CD14-positive monocyte (primary cell): ENCODE measurements at regions not wholly inside any gene's neighbourhood (a gene's known extent, or its start where the extent isn't known, plus 50 kb on each side); places are given as distances from the start of the nearest gene placed in this dataset.

Source experiments
- DNase-seq, 3 donors: peaks; one replicate each; pipeline ENCODE4 v3.0.0-alpha.2; 2011 to 2022
- H2AFZ ChIP-seq: 2 replicates; pipeline ENCODE4 v1.6.0; 2012; ENCODE audit warnings: mild to moderate bottlenecking, low read depth, low read length, inconsistent platforms; ENCODE audit not compliant: insufficient read depth, poor library complexity, severe bottlenecking
- H3K27ac ChIP-seq, 2 donors: 1 replicate in 1 of 2; 2 replicates in 1 of 2; pipeline ENCODE4 v1.5.1; 2012 to 2013; ENCODE audit warnings: low read length in 2 of 2, control low read depth in 1 of 2, inconsistent platforms in 1 of 2, low read depth in 1 of 2, mild to moderate bottlenecking in 1 of 2
- H3K27me3 ChIP-seq, 2 donors: one replicate each; pipeline versions ENCODE4 v1.6.0 to v1.6.1; 2011 to 2013; ENCODE audit warnings: low read length in 2 of 2; ENCODE audit not compliant: control insufficient read depth in 2 of 2, insufficient read depth in 2 of 2
- H3K36me3 ChIP-seq, 2 donors: replicated peaks in 1 of 2; 1 replicate in 1 of 2; 2 replicates in 1 of 2; pipeline versions ENCODE4 v1.5.1 to v1.6.1; 2012 to 2013; ENCODE audit warnings: low read length in 2 of 2, control low read depth in 1 of 2, inconsistent platforms in 1 of 2, mild to moderate bottlenecking in 1 of 2; ENCODE audit not compliant: insufficient read depth in 2 of 2, control insufficient read depth in 1 of 2
- H3K4me1 ChIP-seq, 2 donors: 1 replicate in 1 of 2; 2 replicates in 1 of 2; pipeline versions ENCODE4 v1.5.1 to v1.6.1; 2012 to 2013; ENCODE audit warnings: low read length in 2 of 2, control low read depth in 1 of 2, inconsistent platforms in 1 of 2, mild to moderate bottlenecking in 1 of 2, moderate library complexity in 1 of 2; ENCODE audit not compliant: insufficient read depth in 2 of 2, control insufficient read depth in 1 of 2
- H3K4me2 ChIP-seq: replicated peaks from 2 replicates; pipeline ENCODE3; 2012; ENCODE audit warnings: low read length, moderate library complexity, mild to moderate bottlenecking; ENCODE audit not compliant: poor library complexity, severe bottlenecking; ENCODE audit errors: extremely low read depth
- H3K4me3 ChIP-seq, 3 experiments: fragments of 200-600 bp in 1 of 3; sonication (generic) in 1 of 3; replicated peaks in 1 of 3; 1 replicate in 2 of 3; 2 replicates in 1 of 3; pipeline ENCODE4 v1.5.1; 2011 to 2013; ENCODE audit warnings: low read length in 3 of 3, mild to moderate bottlenecking in 3 of 3, control low read depth in 2 of 3, low read depth in 2 of 3, inconsistent platforms in 1 of 3, moderate library complexity in 1 of 3
- H3K79me2 ChIP-seq: 2 replicates; pipeline ENCODE4 v1.6.0; 2012; ENCODE audit warnings: mild to moderate bottlenecking, control low read depth, inconsistent platforms, low read length, moderate library complexity; ENCODE audit not compliant: insufficient read depth
- H3K9ac ChIP-seq: 2 replicates; pipeline ENCODE4 v1.6.0; 2017; ENCODE audit warnings: low read length, mild to moderate bottlenecking; ENCODE audit not compliant: insufficient read depth, poor library complexity, severe bottlenecking
- H3K9me3 ChIP-seq, 2 donors: replicated peaks in 1 of 2; 1 replicate in 1 of 2; 2 replicates in 1 of 2; pipeline versions ENCODE4 v1.5.1 to v1.6.1; 2012 to 2013; ENCODE audit warnings: low read length in 2 of 2, control low read depth in 1 of 2; ENCODE audit not compliant: control insufficient read depth in 1 of 2, insufficient read depth in 1 of 2
- H4K20me1 ChIP-seq: 2 replicates; pipeline ENCODE4 v1.6.0; 2012; ENCODE audit warnings: mild to moderate bottlenecking, low read length, control low read depth, moderate library complexity; ENCODE audit not compliant: insufficient read depth
- H3K27ac Mint-ChIP-seq, 7 donors: one replicate each; pipeline ENCODE4 v1.8.0; 2020; ENCODE audit warnings: mild to moderate bottlenecking in 7 of 7, mixed read lengths in 7 of 7, moderate library complexity in 6 of 7, inconsistent platforms in 2 of 7
- H3K27me3 Mint-ChIP-seq, 3 donors: one replicate each; pipeline ENCODE4 v1.8.0; 2021 to 2022; ENCODE audit warnings: low read depth in 3 of 3, mild to moderate bottlenecking in 3 of 3, mixed read lengths in 3 of 3, moderate library complexity in 3 of 3, inconsistent platforms in 1 of 3
- H3K36me3 Mint-ChIP-seq, 2 donors: one replicate each; pipeline ENCODE4 v1.8.0; 2020; ENCODE audit warnings: mixed read lengths in 2 of 2, inconsistent platforms in 1 of 2, mild to moderate bottlenecking in 1 of 2
- H3K4me1 Mint-ChIP-seq: one replicate; pipeline ENCODE4 v1.8.0; 2020; ENCODE audit warnings: mild to moderate bottlenecking, mixed read lengths
- H3K4me3 Mint-ChIP-seq, 2 donors: one replicate each; pipeline ENCODE4 v1.8.0; 2020; ENCODE audit warnings: mild to moderate bottlenecking in 2 of 2, mixed read lengths in 2 of 2, moderate library complexity in 1 of 2
- H3K9me3 Mint-ChIP-seq, 7 donors: one replicate each; pipeline ENCODE4 v1.8.0; 2020 to 2022; ENCODE audit warnings: mixed read lengths in 7 of 7, mild to moderate bottlenecking in 6 of 7, moderate library complexity in 6 of 7, inconsistent platforms in 2 of 7
- WGBS: methylation state at CpG from one replicate; pipeline ENCODE4 v1.1.5; 2013; ENCODE audit warnings: missing lambda C conversion rate; ENCODE audit not compliant: insufficient coverage; 5-methylcytosine and 5-hydroxymethylcytosine counted together
- intact Hi-C, 2 donors: fragments of 100-400 bp; cut with micrococcal nuclease; formaldehyde crosslinking; loops; one replicate each; pipeline versions ENCODE4 v1.15.0 to v1.15.1; 2023
- TF ChIP-seq, protein P1 (sequence below): fragments of 200-600 bp; IDR thresholded peaks from one replicate; pipeline ENCODE4 v1.8.0; 2022; ENCODE audit warnings: antibody characterized with exemption, mild to moderate bottlenecking

DNA sequence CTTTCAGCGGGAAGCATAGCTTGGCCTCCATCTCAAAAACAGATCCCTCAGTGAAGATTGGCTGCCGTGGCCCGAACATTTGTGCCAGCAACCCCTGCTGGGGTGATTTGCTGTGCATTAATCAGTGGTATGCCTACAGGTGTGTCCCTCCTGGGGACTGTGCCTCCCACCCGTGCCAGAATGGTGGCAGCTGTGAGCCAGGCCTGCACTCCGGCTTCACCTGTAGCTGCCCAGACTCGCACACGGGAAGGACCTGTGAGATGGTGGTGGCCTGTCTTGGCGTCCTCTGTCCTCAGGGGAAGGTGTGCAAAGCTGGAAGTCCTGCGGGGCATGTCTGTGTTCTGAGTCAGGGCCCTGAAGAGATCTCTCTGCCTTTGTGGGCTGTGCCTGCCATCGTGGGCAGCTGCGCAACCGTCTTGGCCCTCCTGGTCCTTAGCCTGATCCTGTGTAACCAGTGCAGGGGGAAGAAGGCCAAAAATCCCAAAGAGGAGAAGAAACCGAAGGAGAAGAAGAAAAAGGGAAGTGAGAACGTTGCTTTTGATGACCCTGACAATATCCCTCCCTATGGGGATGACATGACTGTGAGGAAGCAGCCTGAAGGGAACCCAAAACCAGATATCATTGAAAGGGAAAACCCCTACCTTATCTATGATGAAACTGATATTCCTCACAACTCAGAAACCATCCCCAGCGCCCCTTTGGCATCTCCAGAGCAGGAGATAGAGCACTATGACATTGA, 175.4 kb downstream of the FAT4 start:
- Histone ChIP-seq H3K79me2 (no peaks in the 10 kb centered on the region), H2AFZ (no peak overlapping the region), H3K4me2 (no peak overlapping the region), H3K4me3 (no peak overlapping the region), H3K4me1 (no peaks in the 10 kb centered on the region), H3K36me3 (no peaks in the 10 kb centered on the region), H3K9me3 (peaks cover 9 to 17% of the 10 kb centered on the region in 2 donors), H4K20me1 (no peaks in the 10 kb centered on the region), H3K27me3 (no peaks in the 10 kb centered on the region), H3K27ac (no peak overlapping the region), H3K9ac (no peak overlapping the region)
- H3K4me3 Mint-ChIP-seq: no peak overlapping the region
- TF ChIP-seq, protein P1, sequence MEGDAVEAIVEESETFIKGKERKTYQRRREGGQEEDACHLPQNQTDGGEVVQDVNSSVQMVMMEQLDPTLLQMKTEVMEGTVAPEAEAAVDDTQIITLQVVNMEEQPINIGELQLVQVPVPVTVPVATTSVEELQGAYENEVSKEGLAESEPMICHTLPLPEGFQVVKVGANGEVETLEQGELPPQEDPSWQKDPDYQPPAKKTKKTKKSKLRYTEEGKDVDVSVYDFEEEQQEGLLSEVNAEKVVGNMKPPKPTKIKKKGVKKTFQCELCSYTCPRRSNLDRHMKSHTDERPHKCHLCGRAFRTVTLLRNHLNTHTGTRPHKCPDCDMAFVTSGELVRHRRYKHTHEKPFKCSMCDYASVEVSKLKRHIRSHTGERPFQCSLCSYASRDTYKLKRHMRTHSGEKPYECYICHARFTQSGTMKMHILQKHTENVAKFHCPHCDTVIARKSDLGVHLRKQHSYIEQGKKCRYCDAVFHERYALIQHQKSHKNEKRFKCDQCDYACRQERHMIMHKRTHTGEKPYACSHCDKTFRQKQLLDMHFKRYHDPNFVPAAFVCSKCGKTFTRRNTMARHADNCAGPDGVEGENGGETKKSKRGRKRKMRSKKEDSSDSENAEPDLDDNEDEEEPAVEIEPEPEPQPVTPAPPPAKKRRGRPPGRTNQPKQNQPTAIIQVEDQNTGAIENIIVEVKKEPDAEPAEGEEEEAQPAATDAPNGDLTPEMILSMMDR: no peak
- no peaks in the 10 kb centered on the region for H3K36me3 Mint-ChIP-seq
- intact Hi-C loops: no loop called here
- H3K27me3 Mint-ChIP-seq: peaks cover 0 to 2% (median 0%) of the 10 kb centered on the region in 3 donors
- no peaks in the 10 kb centered on the region for H3K4me1 Mint-ChIP-seq
- peaks cover 6 to 11% (median 7%) of the 10 kb centered on the region in 7 donors for H3K9me3 Mint-ChIP-seq
- WGBS: 87% methylated on average over 10 of the region's 15 CpGs
- no peak for DNase-seq
- no peak overlapping the region for H3K27ac Mint-ChIP-seq

DNA sequence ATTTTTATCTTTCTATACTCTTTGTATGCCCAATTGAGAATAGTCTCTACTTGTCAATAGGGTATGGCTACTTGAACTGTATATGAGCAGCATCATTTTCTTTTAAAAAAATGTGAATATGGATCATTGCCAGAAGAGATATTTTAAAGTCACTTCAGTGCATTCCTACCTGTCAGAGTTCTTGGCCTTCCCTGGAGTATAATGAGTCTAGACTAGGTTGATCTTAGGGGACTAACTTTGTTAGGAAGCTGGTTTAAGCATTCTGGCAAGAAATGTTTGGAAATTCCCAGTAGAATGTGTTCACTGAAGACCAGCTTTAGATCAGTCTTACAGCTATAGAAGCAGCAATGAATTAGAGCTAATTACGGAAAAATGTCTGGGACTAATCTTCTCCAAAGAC, 178.2 kb downstream of the FAT4 start:
- H3K9me3 ChIP-seq: peaks cover 15 to 21% of the 10 kb centered on the region in 2 donors
- no peak overlapping the region for H3K9ac ChIP-seq
- H3K79me2 ChIP-seq: no peaks in the 10 kb centered on the region
- TF ChIP-seq, protein P1: no peak
- H3K4me3 ChIP-seq: no peak overlapping the region
- intact Hi-C loops: no loop called here
- Mint-ChIP-seq H3K27ac (no peak overlapping the region), H3K9me3 (peaks cover 6 to 11% (median 9%) of the 10 kb centered on the region in 7 donors), H3K4me1 (no peaks in the 10 kb centered on the region), H3K36me3 (no peaks in the 10 kb centered on the region), H3K4me3 (no peak overlapping the region), H3K27me3 (peaks cover 0 to 2% (median 0%) of the 10 kb centered on the region in 3 donors)
- DNase-seq: no peak
- H3K27ac ChIP-seq: no peak overlapping the region
- no peaks in the 10 kb centered on the region for H3K36me3 ChIP-seq
- H3K4me2 ChIP-seq: no peak overlapping the region
- WGBS: no CpG with 5 or more reads among the region's 1 CpG
- H2AFZ ChIP-seq: no peak overlapping the region
- H3K4me1 ChIP-seq: no peaks in the 10 kb centered on the region
- no peaks in the 10 kb centered on the region for H3K27me3 ChIP-seq
- no peaks in the 10 kb centered on the region for H4K20me1 ChIP-seq
